Dedifferentiated amniotic fluid mesenchymal stem cell (primary cell): ENCODE measurements at regions not wholly inside any gene's neighbourhood (a gene's known extent, or its start where the extent isn't known, plus 50 kb on each side); places are given as distances from the start of the nearest gene placed in this dataset.

ENCODE experiments used
- DNase-seq: peaks from one replicate; pipeline ENCODE4 v3.0.0-alpha.2; 2016; ENCODE audit errors: extremely low spot score

GRCh38 chr4:125062115-125063050 is 252.4 kb upstream of the FAT4 start:
- no peak for DNase-seq

- no peak for DNase-seq
Observed at GRCh38 chr4:125060376-125060775, 254.4 kb upstream of the FAT4 start.

- no peak for DNase-seq
Observed at GRCh38 chr4:125049711-125050110, 265.0 kb upstream of the FAT4 start.

GRCh38 chr4:125045311-125045710 is 269.4 kb upstream of the FAT4 start:
- DNase-seq: no peak

GRCh38 chr4:125044886-125045285 is 269.9 kb upstream of the FAT4 start:
- no peak for DNase-seq

- DNase-seq: no peak
Observed at GRCh38 chr4:125043486-125043885, 271.3 kb upstream of the FAT4 start.

GRCh38 chr4:125042041-125042440 is 272.7 kb upstream of the FAT4 start:
- no peak for DNase-seq

- no peak for DNase-seq
Observed at GRCh38 chr4:125041372-125041930, 273.3 kb upstream of the FAT4 start.

GRCh38 chr4:125039550-125039949 is 275.2 kb upstream of the FAT4 start:
- no peak for DNase-seq

GRCh38 chr4:125022855-125023501 is 291.8 kb upstream of the FAT4 start:
- no peak for DNase-seq

GRCh38 chr4:125021189-125021588 is 293.6 kb upstream of the FAT4 start:
- DNase-seq: no peak

- DNase-seq: no peak
Observed at GRCh38 chr4:125020089-125021034, 294.4 kb upstream of the FAT4 start.

- DNase-seq: no peak
Observed at GRCh38 chr4:125016892-125017299, 297.9 kb upstream of the FAT4 start.

- DNase-seq: no peak
Observed at GRCh38 chr4:125013891-125014290, 300.9 kb upstream of the FAT4 start.

GRCh38 chr4:125011646-125012045 is 299.1 kb upstream of the ANKRD50 start:
- DNase-seq: no peak

GRCh38 chr4:125010796-125011503 is 298.4 kb upstream of the ANKRD50 start:
- no peak for DNase-seq

GRCh38 chr4:125008676-125009075 is 296.1 kb upstream of the ANKRD50 start:
- DNase-seq: no peak

GRCh38 chr4:125004676-125005075 is 292.1 kb upstream of the ANKRD50 start:
- no peak for DNase-seq

- peak; percentile 13 for DNase-seq
Observed at GRCh38 chr4:125003840-125004239, 291.3 kb upstream of the ANKRD50 start.

GRCh38 chr4:124997991-124998390 is 285.5 kb upstream of the ANKRD50 start:
- DNase-seq: no peak

- DNase-seq: no peak
Observed at GRCh38 chr4:124997124-124997523, 284.6 kb upstream of the ANKRD50 start.
